ENCODE measurements at regions not wholly inside any gene's neighbourhood (a gene's known extent, or its start where the extent isn't known, plus 50 kb on each side); places are given as distances from the start of the nearest gene placed in this dataset.
"Not testable (repeated sequence)": the region's sequence is repeated elsewhere in the genome, so short reads cannot be mapped to it uniquely, and the experiment has no call there.

- TF ChIP-seq, protein P1, sequence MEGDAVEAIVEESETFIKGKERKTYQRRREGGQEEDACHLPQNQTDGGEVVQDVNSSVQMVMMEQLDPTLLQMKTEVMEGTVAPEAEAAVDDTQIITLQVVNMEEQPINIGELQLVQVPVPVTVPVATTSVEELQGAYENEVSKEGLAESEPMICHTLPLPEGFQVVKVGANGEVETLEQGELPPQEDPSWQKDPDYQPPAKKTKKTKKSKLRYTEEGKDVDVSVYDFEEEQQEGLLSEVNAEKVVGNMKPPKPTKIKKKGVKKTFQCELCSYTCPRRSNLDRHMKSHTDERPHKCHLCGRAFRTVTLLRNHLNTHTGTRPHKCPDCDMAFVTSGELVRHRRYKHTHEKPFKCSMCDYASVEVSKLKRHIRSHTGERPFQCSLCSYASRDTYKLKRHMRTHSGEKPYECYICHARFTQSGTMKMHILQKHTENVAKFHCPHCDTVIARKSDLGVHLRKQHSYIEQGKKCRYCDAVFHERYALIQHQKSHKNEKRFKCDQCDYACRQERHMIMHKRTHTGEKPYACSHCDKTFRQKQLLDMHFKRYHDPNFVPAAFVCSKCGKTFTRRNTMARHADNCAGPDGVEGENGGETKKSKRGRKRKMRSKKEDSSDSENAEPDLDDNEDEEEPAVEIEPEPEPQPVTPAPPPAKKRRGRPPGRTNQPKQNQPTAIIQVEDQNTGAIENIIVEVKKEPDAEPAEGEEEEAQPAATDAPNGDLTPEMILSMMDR (IDR thresholded peaks at IDR 0.05): not testable (repeated sequence)
- TF ChIP-seq EP300 (IDR thresholded peaks at IDR 0.05); POLR2A (IDR thresholded peaks at IDR 0.05; ENCODE audit: low read depth): not testable (repeated sequence)
These were observed 258.6 kb upstream of the GOT2 start for GRCh38 chr16:58992755-58993154.
